GM12878 (cell line): ENCODE measurements at regions not wholly inside any gene's neighbourhood (a gene's known extent, or its start where the extent isn't known, plus 50 kb on each side); places are given as distances from the start of the nearest gene placed in this dataset.

Source experiments
- CBFB ChIP-seq: IDR thresholded peaks from 2 replicates; pipeline ENCODE4 v1.6.1; 2016; ENCODE audit warnings: antibody characterized with exemption, low read depth
- EP300 ChIP-seq, 2 experiments: fragments of 150-350 bp in 1 of 2; IDR thresholded peaks; 2 replicates each; pipeline ENCODE4 v1.6.1; 2011 to 2012; ENCODE audit warnings: low read depth in 2 of 2, low read length in 2 of 2, borderline replicate concordance in 1 of 2, improper control_type of control experiment in 1 of 2, inconsistent platforms in 1 of 2; ENCODE audit not compliant: control insufficient read depth in 1 of 2
- FOXM1 ChIP-seq: IDR thresholded peaks from 2 replicates; pipeline ENCODE4 v1.6.1; 2012; ENCODE audit warnings: low read depth, mild to moderate bottlenecking, inconsistent platforms, low read length, moderate library complexity
- GATAD2B ChIP-seq: fragments of 450-650 bp; conservative IDR thresholded peaks from 2 replicates; pipeline ENCODE4 v1.6.1; 2017; ENCODE audit warnings: low read depth, mild to moderate bottlenecking, moderate library complexity
- HDAC6 ChIP-seq: fragments of 200-600 bp; sonication (generic); IDR thresholded peaks from one replicate; pipeline ENCODE4 v1.8.0; 2017; ENCODE audit warnings: antibody characterized with exemption; ENCODE audit not compliant: unreplicated experiment
- HDGF ChIP-seq: fragments of 450-650 bp; IDR thresholded peaks from 2 replicates; pipeline ENCODE4 v1.6.1; 2016; ENCODE audit warnings: antibody characterized with exemption
- MEF2A ChIP-seq: IDR thresholded peaks from 2 replicates; pipeline ENCODE4 v1.6.1; 2011; ENCODE audit warnings: low read depth, mild to moderate bottlenecking, low read length, moderate library complexity; ENCODE audit not compliant: insufficient read depth
- MXI1 ChIP-seq: fragments of 150-350 bp; IDR thresholded peaks from 2 replicates; pipeline ENCODE4 v1.6.1; 2011; ENCODE audit warnings: low read depth, mild to moderate bottlenecking, inconsistent platforms, low read length, improper control_type of control experiment
- MYB ChIP-seq: fragments of 150-350 bp; IDR thresholded peaks from 2 replicates; pipeline ENCODE4 v1.6.1; 2014; ENCODE audit warnings: mild to moderate bottlenecking, low read depth, low read length, borderline replicate concordance
- NKRF ChIP-seq: fragments of 450-650 bp; conservative IDR thresholded peaks from 2 replicates; pipeline ENCODE4 v1.6.1; 2017; ENCODE audit warnings: mild to moderate bottlenecking, moderate library complexity
- POLR2AphosphoS5 ChIP-seq: IDR thresholded peaks from 2 replicates; pipeline ENCODE4 v1.6.1; 2011; ENCODE audit warnings: mild to moderate bottlenecking, low read length, inconsistent platforms
- RCOR1 ChIP-seq: conservative IDR thresholded peaks from 2 replicates; pipeline ENCODE4 v1.6.1; 2012; ENCODE audit warnings: low read depth, low read length, improper control_type of control experiment
- RELB ChIP-seq: fragments of 450-650 bp; IDR thresholded peaks from 2 replicates; pipeline ENCODE4 v1.6.1; 2017; ENCODE audit warnings: low read depth, mild to moderate bottlenecking, moderate library complexity
- RFX5 ChIP-seq: IDR thresholded peaks from 2 replicates; pipeline ENCODE4 v1.6.1; 2011; ENCODE audit warnings: low read depth, low read length, improper control_type of control experiment
- SIN3A ChIP-seq: IDR thresholded peaks from 2 replicates; pipeline ENCODE4 v1.6.1; 2012; ENCODE audit warnings: low read depth, low read length, improper control_type of control experiment
- USF1 ChIP-seq: IDR thresholded peaks from 2 replicates; pipeline ENCODE4 v1.6.1; 2011; ENCODE audit warnings: borderline replicate concordance, low read depth, mild to moderate bottlenecking, moderate library complexity, mixed read lengths, low read length; ENCODE audit not compliant: insufficient read depth; ENCODE audit errors: extremely low read length
- ZBTB40 ChIP-seq: fragments of 450-650 bp; IDR thresholded peaks from 2 replicates; pipeline ENCODE4 v1.6.1; 2016; ENCODE audit warnings: mild to moderate bottlenecking, moderate library complexity, borderline replicate concordance
- TF ChIP-seq, protein P1 (sequence below): IDR thresholded peaks from 2 replicates; pipeline ENCODE4 v1.6.1; 2011; ENCODE audit warnings: borderline replicate concordance, low read depth, mild to moderate bottlenecking, moderate library complexity, low read length; ENCODE audit not compliant: insufficient read depth, poor library complexity, severe bottlenecking
- TF ChIP-seq, protein P2 (sequence below): IDR thresholded peaks from 2 replicates; pipeline ENCODE4 v1.6.1; 2012; ENCODE audit warnings: low read depth, low read length, improper control_type of control experiment

DNA sequence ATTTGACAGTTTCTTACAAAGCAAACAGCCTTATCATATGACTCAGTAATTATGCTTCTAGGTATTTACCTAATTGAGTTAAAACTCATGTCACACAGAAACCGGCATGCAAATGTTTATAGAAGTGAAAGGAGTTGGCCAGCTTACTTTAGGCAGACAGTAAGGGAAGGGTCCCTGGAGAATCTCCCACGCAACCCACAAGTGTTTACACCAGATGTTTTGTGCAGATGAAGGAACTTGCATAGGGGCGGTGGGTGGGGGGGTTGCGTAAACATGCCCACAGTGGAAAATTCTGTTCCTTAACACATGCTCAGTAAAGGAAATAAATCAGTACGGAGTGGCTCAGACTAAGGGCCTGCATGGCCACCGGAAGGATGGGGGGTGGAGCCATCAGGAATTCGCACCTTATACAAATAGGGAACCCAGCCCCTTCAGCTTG is 330.5 kb upstream of the AADAT start (continued):
- TF ChIP-seq, protein P1, sequence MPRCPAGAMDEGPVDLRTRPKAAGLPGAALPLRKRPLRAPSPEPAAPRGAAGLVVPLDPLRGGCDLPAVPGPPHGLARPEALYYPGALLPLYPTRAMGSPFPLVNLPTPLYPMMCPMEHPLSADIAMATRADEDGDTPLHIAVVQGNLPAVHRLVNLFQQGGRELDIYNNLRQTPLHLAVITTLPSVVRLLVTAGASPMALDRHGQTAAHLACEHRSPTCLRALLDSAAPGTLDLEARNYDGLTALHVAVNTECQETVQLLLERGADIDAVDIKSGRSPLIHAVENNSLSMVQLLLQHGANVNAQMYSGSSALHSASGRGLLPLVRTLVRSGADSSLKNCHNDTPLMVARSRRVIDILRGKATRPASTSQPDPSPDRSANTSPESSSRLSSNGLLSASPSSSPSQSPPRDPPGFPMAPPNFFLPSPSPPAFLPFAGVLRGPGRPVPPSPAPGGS = no peak
- TF ChIP-seq RELB = peak; percentile 89
- TF ChIP-seq RFX5 = no peak
- TF ChIP-seq FOXM1 = no peak
- TF ChIP-seq SIN3A = no peak
- TF ChIP-seq MYB = 0 out of 2 replicates have a peak, but pooled peaks have one; percentile 52
- no peak for TF ChIP-seq NKRF
- TF ChIP-seq CBFB = no peak
- TF ChIP-seq MXI1 = no peak
- TF ChIP-seq MEF2A = no peak
- TF ChIP-seq POLR2AphosphoS5 = no peak
- TF ChIP-seq, protein P2, sequence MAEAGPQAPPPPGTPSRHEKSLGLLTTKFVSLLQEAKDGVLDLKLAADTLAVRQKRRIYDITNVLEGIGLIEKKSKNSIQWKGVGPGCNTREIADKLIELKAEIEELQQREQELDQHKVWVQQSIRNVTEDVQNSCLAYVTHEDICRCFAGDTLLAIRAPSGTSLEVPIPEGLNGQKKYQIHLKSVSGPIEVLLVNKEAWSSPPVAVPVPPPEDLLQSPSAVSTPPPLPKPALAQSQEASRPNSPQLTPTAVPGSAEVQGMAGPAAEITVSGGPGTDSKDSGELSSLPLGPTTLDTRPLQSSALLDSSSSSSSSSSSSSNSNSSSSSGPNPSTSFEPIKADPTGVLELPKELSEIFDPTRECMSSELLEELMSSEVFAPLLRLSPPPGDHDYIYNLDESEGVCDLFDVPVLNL = no peak
- TF ChIP-seq GATAD2B = peak; percentile 74; the same call in 1 of the 2 replicates
- TF ChIP-seq HDAC6 = no peak
- no peak for TF ChIP-seq ZBTB40
- TF ChIP-seq USF1 = no peak
- 0 out of 2 replicates have a peak, but pooled peaks have one; percentile 51 for TF ChIP-seq RCOR1
- no peak for TF ChIP-seq HDGF
- TF ChIP-seq EP300 (IDR thresholded peaks at IDR 0.05; ENCODE audit: borderline replicate concordance in 1 of 2, control insufficient read depth in 1 of 2, low read depth in 2 of 2, low read length in 2 of 2) = peak; percentile 88 to 97
